Ishikawa (cell line): ENCODE measurements at regions not wholly inside any gene's neighbourhood (a gene's known extent, or its start where the extent isn't known, plus 50 kb on each side); places are given as distances from the start of the nearest gene placed in this dataset.

Source experiments
- CEBPB ChIP-seq: IDR thresholded peaks from 2 replicates; pipeline ENCODE4 v1.6.1; 2012
- CREB1 ChIP-seq: IDR thresholded peaks from 2 replicates; pipeline ENCODE4 v1.6.1; 2012; ENCODE audit warnings: low read depth
- EP300 ChIP-seq: IDR thresholded peaks from 2 replicates; pipeline ENCODE4 v1.6.1; 2012; ENCODE audit warnings: borderline replicate concordance
- MAX ChIP-seq: IDR thresholded peaks from 2 replicates; pipeline ENCODE4 v1.6.1; 2012
- RAD21 ChIP-seq: IDR thresholded peaks from 2 replicates; pipeline ENCODE4 v1.6.1; 2012; ENCODE audit warnings: low read depth
- TAF1 ChIP-seq: IDR thresholded peaks from 2 replicates; pipeline ENCODE4 v1.6.1; 2012; ENCODE audit warnings: low read depth, mild to moderate bottlenecking
- YY1 ChIP-seq: IDR thresholded peaks from 2 replicates; pipeline ENCODE4 v1.6.1; 2012; ENCODE audit warnings: low read depth
- ZBTB7A ChIP-seq: IDR thresholded peaks from 2 replicates; pipeline ENCODE4 v1.6.1; 2012; ENCODE audit warnings: low read depth

- no peak for TF ChIP-seq TAF1
- TF ChIP-seq ZBTB7A = no peak
- TF ChIP-seq MAX = no peak
- no peak for TF ChIP-seq YY1
- no peak for TF ChIP-seq CEBPB
- TF ChIP-seq EP300 = no peak
- TF ChIP-seq CREB1 = no peak
- no peak for TF ChIP-seq RAD21
Observed at GRCh38 chr5:88391991-88392390, 123.3 kb upstream of the TMEM161B start.
